Pancreas (tissue), 10 donors: ENCODE measurements at regions not wholly inside any gene's neighbourhood (a gene's known extent, or its start where the extent isn't known, plus 50 kb on each side); places are given as distances from the start of the nearest gene placed in this dataset.

ENCODE experiments used
- ATAC-seq, 4 donors: fragments of 200-7000 bp; cut with Tn5 transposase; one replicate each; pipeline versions ENCODE4 v1.8.0 to v1.9.1; 2020; ENCODE audit warnings: mild to moderate bottlenecking in 4 of 4, moderate library complexity in 4 of 4
- DNase-seq, 6 donors: peaks; one replicate each; pipeline ENCODE4 v3.0.0-alpha.2; 2020
- FAIRE-seq: peaks from 2 replicates; lab custom pipeline; 2012; peaks lifted over from hg19 to GRCh38; lab: Jason Lieb, UNC
- H3K27ac ChIP-seq, 4 donors: fragments of 200-600 bp; sonication (generic); 1 replicate in 3 of 4; 2 replicates in 1 of 4; pipeline versions ENCODE4 v1.5.0 to v1.8.0; 2020
- H3K27me3 ChIP-seq, 4 donors: fragments of 200-600 bp; one replicate each; pipeline ENCODE4 v1.8.0; 2021
- H3K36me3 ChIP-seq, 3 donors: fragments of 200-600 bp; sonication (generic) in 1 of 3; one replicate each; pipeline versions ENCODE4 v1.5.0 to v1.8.0; 2020 to 2021
- H3K4me1 ChIP-seq, 3 donors: fragments of 200-600 bp; one replicate each; pipeline ENCODE4 v1.8.0; 2021
- H3K4me3 ChIP-seq, 4 donors: fragments of 200-600 bp; sonication (generic) in 2 of 4; one replicate each; pipeline versions ENCODE4 v1.5.0 to v1.8.0; 2020 to 2021
- H3K9me3 ChIP-seq, 4 donors: fragments of 200-600 bp; one replicate each; pipeline ENCODE4 v1.8.0; 2021
- CTCF ChIP-seq, 4 donors: fragments of 200-600 bp; sonication (generic) in 3 of 4; IDR thresholded peaks; one replicate each; pipeline versions ENCODE4 v1.5.0 to v1.8.0; 2021; ENCODE audit warnings: antibody characterized with exemption in 4 of 4
- WGBS, 2 donors: extraction: QIAGEN DNeasy Blood & Tissue Kit; methylation state at CpG; one replicate each; pipeline ENCODE4 v1.1.7; 2013; 5-methylcytosine and 5-hydroxymethylcytosine counted together
- intact Hi-C, 3 donors: fragments of 100-400 bp; cut with DNase I; formaldehyde crosslinking; loops; one replicate each; pipeline versions ENCODE4 v1.11.1 to v1.14.2; 2022
- donor health status: healthy with polysubstance abuse.
- donor health status: DM: no; HTN: no; CAD: no; lungs with moderate emphysema.
- donor health status: DM: no; HTN: no; CAD: no.
- donor health status: control.
- donor health status: control.
- donor health status: Bipolar disorder and iron deficiency.
- donor health status: DM: yes; HTN: yes; CAD: no.
- donor health status: DM: no; HTN: no; CAD: no.
- donor health status: DM: no; HTN: no; CAD: no.
- donor health status: DM: yes; HTN: yes; CAD: no.

GRCh38 chr3:148190441-148190990, 507.2 kb upstream of the AGTR1 start:
- WGBS, 2 donors, result 24 to 25% methylated on average over 1 of the region's 1 CpG
- H3K27me3 ChIP-seq, result no peaks in the 10 kb centered on the region
- no peaks in the 10 kb centered on the region for H3K36me3 ChIP-seq
- TF ChIP-seq CTCF (IDR thresholded peaks at IDR 0.05), result no peak
- no peaks in the 10 kb centered on the region for H3K9me3 ChIP-seq
- DNase-seq (no peak), FAIRE-seq (no peak), ATAC-seq (no peak)
- H3K4me3 ChIP-seq, result no peak overlapping the region
- intact Hi-C loops, result no loop called here
- no peaks in the 10 kb centered on the region for H3K4me1 ChIP-seq
- H3K27ac ChIP-seq, result no peak overlapping the region

- Histone ChIP-seq H3K4me3 (no peak overlapping the region), H3K27me3 (no peaks in the 10 kb centered on the region), H3K4me1 (no peaks in the 10 kb centered on the region), H3K27ac (no peak overlapping the region), H3K36me3 (no peaks in the 10 kb centered on the region), H3K9me3 (no peaks in the 10 kb centered on the region)
- DNase-seq, result no peak
- no peak for TF ChIP-seq CTCF (IDR thresholded peaks at IDR 0.05)
- 54 to 70% methylated on average over 5 of the region's 5 CpGs for WGBS, 2 donors
- intact Hi-C loops, result no loop called here
- no peak for FAIRE-seq
- no peak for ATAC-seq
These were observed 505.7 kb upstream of the AGTR1 start for GRCh38 chr3:148191966-148192365.

- TF ChIP-seq CTCF (IDR thresholded peaks at IDR 0.05), result no peak
- no peak for FAIRE-seq
- H3K9me3 ChIP-seq, result no peaks in the 10 kb centered on the region
These were observed 500.6 kb upstream of the AGTR1 start for GRCh38 chr3:148197061-148197460.

GRCh38 chr3:148202386-148202785, 495.3 kb upstream of the AGTR1 start:
- 25 to 26% methylated on average over 1 of the region's 1 CpG for WGBS, 2 donors
- no peak for FAIRE-seq
- intact Hi-C loops, result no loop called here
- Histone ChIP-seq H3K4me1 (no peaks in the 10 kb centered on the region), H3K27ac (no peak overlapping the region), H3K27me3 (no peaks in the 10 kb centered on the region), H3K9me3 (no peaks in the 10 kb centered on the region), H3K4me3 (no peak overlapping the region), H3K36me3 (no peaks in the 10 kb centered on the region)
- no peak for TF ChIP-seq CTCF (IDR thresholded peaks at IDR 0.05)
- DNase-seq, result no peak
- ATAC-seq, result no peak

More at GRCh38 chr3:148197061-148197460, 500.6 kb upstream of the AGTR1 start:
- H3K27me3 ChIP-seq, result no peaks in the 10 kb centered on the region
- ATAC-seq (no peak), DNase-seq (no peak)
- intact Hi-C loops, result no loop called here
- WGBS, 2 donors, result 71 to 77% methylated on average over 3 of the region's 3 CpGs
- no peaks in the 10 kb centered on the region for H3K36me3 ChIP-seq
- H3K4me3 ChIP-seq, result no peak overlapping the region
- H3K4me1 ChIP-seq, result no peaks in the 10 kb centered on the region
- no peak overlapping the region for H3K27ac ChIP-seq

GRCh38 chr3:148203297-148204010, 494.2 kb upstream of the AGTR1 start:
- Histone ChIP-seq H3K4me3 (no peak overlapping the region), H3K27me3 (no peaks in the 10 kb centered on the region), H3K4me1 (no peaks in the 10 kb centered on the region), H3K9me3 (no peaks in the 10 kb centered on the region), H3K36me3 (no peaks in the 10 kb centered on the region), H3K27ac (no peak overlapping the region)
- WGBS, 2 donors, result 61 to 67% methylated on average over 6 of the region's 6 CpGs
- FAIRE-seq (no peak), DNase-seq (no peak), ATAC-seq (peak in 2 of 4 donors; percentile 46 to 50)
- TF ChIP-seq CTCF (IDR thresholded peaks at IDR 0.05), result no peak
- intact Hi-C loops, result no loop called here
